HG03460 (cell line): ENCODE measurements at regions not wholly inside any gene's neighbourhood (a gene's known extent, or its start where the extent isn't known, plus 50 kb on each side); places are given as distances from the start of the nearest gene placed in this dataset.
"Not testable (repeated sequence)": the region's sequence is repeated elsewhere in the genome, so short reads cannot be mapped to it uniquely, and the experiment has no call there.

Source experiments
- ATAC-seq: cut with Tn5 transposase; IDR thresholded peaks from one replicate; pipeline ENCODE4 v1.9.1; 2021; ENCODE audit not compliant: unreplicated experiment

- peak; percentile 55 for ATAC-seq
Observed at GRCh38 chr16:29115802-29116141, 130.9 kb downstream of the LAT start.

GRCh38 chr16:29114989-29115801 is 130.3 kb downstream of the LAT start:
- peak; percentile 47 for ATAC-seq

- ATAC-seq: no peak
Observed at GRCh38 chr16:29114574-29114973, 129.7 kb downstream of the LAT start.

- ATAC-seq: not testable (repeated sequence)
Observed at GRCh38 chr16:29113446-29113845, 128.6 kb downstream of the LAT start.

GRCh38 chr16:29112755-29113347 is 128.0 kb downstream of the LAT start:
- no peak for ATAC-seq

GRCh38 chr16:29111901-29112680 is 127.2 kb downstream of the LAT start:
- ATAC-seq: not testable (repeated sequence)

GRCh38 chr16:29111421-29111820 is 126.6 kb downstream of the LAT start:
- ATAC-seq: no peak

GRCh38 chr16:29108625-29109169 is 123.8 kb downstream of the LAT start:
- ATAC-seq: not testable (repeated sequence)

- no peak for ATAC-seq
Observed at GRCh38 chr16:29107299-29107698, 122.4 kb downstream of the LAT start.

GRCh38 chr16:29106259-29106908 is 121.5 kb downstream of the LAT start:
- ATAC-seq: not testable (repeated sequence)

- not testable (repeated sequence) for ATAC-seq
Observed at GRCh38 chr16:29104600-29104999, 119.7 kb downstream of the LAT start.

GRCh38 chr16:29097965-29098364 is 113.1 kb downstream of the LAT start:
- not testable (repeated sequence) for ATAC-seq

- ATAC-seq: not testable (repeated sequence)
Observed at GRCh38 chr16:29094729-29095624, 110.1 kb downstream of the LAT start.

- ATAC-seq: not testable (repeated sequence)
Observed at GRCh38 chr16:29094325-29094724, 109.5 kb downstream of the LAT start.

GRCh38 chr16:29089679-29090078 is 104.8 kb downstream of the LAT start:
- ATAC-seq: not testable (repeated sequence)

GRCh38 chr16:29087673-29088072 is 102.8 kb downstream of the LAT start:
- not testable (repeated sequence) for ATAC-seq

- ATAC-seq: not testable (repeated sequence)
Observed at GRCh38 chr16:29081829-29082639, 97.2 kb downstream of the LAT start.

GRCh38 chr16:29074554-29075402 is 89.9 kb downstream of the LAT start:
- ATAC-seq: peak; percentile 89
